ENCODE measurements at regions not wholly inside any gene's neighbourhood (a gene's known extent, or its start where the extent isn't known, plus 50 kb on each side); places are given as distances from the start of the nearest gene placed in this dataset.

GRCh38 chr2:117396161-117396560, 418.3 kb upstream of the DDX18 start:
- DNase-seq, result no peak

GRCh38 chr2:117401582-117401981, 412.9 kb upstream of the DDX18 start:
- no peak for DNase-seq

DNA sequence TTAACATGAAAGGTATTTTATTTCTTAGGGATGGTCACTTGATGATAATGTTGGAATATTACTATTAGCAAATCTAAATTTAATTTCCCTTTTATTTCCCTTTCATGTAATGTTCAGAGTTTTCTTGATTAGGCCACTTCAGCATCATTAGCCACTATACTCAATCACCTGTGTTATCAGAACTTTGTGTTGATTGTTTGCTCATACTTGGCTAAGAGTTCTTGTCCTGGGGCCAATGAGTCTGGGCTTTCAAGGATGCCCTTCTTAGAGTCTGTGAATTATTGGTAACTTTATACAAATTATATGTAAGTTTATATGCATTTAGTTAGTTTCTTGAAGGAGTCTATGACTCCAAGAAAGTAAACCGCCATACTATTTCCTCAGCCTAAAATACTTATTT, 408.0 kb upstream of the DDX18 start:
- no peak for DNase-seq

DNA sequence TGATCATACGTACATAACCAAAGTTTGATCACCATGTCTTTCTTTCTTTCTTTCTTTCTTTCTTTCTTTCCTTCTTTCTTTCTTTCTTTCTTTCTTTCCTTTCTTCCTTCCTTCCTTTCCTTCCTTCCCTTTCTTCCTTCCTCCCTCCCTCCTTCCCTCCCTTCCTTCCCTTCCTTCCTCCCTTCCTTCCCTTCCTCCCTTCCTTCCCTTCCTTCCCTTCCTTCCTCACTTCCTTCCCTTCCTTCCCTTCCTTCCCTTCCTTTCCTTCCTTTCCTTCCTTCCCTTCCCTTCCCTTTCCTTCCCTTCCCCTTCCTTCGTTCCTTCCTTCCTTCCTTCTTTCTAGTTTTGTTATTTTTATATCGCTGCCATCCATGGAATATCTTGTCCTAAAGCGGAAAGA, 406.7 kb upstream of the DDX18 start:
- DNase-seq, result no peak

- no peak for DNase-seq
Measured at GRCh38 chr2:117409443-117409842, 405.0 kb upstream of the DDX18 start.

GRCh38 chr2:117411983-117412382, 402.5 kb upstream of the DDX18 start:
- DNase-seq, result no peak

DNA sequence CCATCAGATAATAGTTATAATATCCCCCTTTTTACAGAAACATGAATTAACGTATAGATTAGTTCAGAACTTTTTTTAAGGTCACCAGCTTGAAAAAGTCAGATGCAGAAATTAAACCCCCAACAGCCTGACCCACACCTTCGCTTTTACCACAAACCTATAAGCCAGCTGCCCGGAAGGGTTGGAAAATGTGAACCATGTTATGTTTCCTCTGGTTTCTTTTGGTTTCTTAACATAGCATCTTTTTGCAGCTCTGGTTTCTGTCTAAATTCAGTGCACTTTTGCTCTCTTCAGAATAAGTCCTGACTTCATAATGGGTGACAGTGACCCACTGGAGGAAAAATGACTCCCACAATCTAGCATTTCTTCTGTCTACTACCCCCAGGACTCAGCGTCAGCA, 381.7 kb upstream of the DDX18 start:
- no peak for DNase-seq

DNA sequence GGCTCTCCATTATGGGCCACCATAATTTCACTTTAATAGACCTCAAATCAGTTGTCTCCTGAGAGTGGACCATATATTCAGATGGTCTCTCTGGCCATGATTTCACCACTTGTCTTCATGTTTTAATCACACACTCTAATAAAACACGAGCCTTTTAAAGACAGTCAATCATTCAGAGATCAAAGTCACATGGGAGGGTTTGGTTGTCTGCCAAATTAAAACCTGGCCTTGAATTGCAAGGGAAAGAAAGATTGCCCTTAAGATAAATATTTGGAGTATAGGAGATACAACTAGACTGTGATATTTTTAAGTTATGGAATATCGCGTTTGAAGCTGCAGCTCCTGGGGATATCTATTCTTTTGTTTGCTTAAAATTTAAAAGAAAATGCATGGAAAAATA, 377.8 kb upstream of the DDX18 start:
- DNase-seq, result no peak

DNA sequence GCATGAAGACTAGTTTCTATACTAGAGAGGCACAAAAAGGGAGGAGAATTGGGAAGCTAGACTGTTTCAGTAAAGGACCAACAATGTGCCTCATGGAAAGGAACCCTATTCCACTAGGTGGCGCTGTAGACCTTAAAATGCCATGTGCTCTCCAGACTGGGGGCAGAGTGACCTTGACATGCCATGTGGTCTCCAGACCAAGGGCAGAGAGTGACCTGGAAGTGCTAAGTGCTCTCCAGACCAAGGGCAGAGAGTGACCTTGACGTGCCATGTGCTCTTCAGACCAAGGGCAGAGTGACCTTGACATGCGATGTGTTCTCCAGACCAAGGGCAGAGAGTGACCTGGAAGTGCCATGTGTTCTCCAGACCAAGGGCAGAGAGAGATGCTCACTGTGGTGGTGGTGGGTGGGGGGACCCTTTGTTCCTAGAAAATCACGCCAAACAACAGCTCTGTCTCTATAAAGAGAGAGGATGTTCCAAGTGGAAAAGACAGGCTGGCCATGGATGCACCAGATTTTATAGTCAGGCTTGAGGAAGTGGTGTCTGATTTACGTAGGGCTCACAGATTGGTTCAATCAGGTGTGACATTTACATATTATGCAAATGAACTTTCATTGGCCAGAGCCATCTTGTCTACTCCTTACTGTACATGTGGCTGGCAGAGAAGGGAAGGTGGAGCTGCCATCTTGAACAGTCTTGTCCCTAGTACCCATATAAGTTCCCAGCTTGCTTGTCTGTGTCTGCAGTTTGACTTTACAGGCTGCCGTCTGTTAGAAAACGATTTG, 344.0 kb upstream of the DDX18 start:
- DNase-seq, result peak; percentile 2

DNA sequence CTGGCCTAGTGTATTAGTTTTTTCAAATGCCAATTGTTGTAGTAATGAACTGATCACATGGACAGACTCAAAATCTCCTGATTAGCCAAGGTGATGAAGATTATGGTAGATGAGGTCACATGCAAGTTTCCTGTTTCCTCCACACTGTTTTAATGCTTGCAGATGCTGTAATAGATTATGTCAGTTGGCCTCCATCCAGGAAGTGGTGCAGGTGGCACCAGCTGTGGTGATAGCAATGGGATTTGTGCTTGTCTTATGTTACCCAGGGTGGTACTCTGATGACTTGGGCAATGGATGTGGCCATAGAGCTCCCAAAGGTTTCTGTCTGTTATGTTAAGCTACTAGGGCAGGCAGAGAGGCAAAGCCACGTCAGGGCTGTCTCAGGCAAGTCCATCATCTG, 332.9 kb upstream of the DDX18 start:
- peak; percentile 1 for DNase-seq

DNA sequence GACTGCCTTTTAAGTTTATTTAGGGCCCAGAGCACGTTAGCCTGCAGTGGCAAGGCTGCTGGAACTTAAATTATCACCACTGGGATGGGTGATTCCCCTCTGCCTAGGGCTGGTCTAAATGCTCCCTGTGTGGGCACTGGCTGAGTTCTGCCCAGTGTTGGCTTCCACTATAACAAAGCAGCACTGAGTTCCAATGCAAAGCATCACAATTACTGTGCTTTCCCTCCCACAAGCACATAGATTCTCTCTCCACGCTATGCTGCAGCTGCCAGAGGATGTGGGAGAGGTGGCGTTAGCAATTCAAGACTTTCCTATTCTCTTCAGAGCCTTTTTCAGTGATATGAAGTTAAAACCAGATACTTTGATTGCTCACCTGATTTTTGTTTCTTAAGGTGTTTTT, 328.9 kb upstream of the DDX18 start:
- no peak for DNase-seq

DNA sequence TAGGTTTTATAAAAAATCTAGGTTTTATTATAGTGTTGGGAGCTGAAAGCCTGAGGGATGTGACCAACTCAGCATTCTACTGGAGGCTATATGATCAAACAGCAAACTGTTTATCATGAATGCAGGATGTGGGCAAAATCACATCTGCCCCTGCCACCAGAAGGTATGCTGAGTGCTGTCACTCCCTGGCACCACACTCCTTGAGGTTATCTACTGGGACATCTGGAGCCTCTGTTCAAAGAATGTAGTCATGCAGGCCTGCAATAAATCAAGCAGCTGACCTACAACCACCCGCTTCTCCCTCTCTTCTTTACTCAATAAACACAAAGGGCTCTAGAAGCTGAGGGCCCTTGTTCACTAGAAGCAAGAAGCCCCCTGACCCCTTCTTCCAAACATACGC, 328.4 kb upstream of the DDX18 start:
- no peak for DNase-seq

DNA sequence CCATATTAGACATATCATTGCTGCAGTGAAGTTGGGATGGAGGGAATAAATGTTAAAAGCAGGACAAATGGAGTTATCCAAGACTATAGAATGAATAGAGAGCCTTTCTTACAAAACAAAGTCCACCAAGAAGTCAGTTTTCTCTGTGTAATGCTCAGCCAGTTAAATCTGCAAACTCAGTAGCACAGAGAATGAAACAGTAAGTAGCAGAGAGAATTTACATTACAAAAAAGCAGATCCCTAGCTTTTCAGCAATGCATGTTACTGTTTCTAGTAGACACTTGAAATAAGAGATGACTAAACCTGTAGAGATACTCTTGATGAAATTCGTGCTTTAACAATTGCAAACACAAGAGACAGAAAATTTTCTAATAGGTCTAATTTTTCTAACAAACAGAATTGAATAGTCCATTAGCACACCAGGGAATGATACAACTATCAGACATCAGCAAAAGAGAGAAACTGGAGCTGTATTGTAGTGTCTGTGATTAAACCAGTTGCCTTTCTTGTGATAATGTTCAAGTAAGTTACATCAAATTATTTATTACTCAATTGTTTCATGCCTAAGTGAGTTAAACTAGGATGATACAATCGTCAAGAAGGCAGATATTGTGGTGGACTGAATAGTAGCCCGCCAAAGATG, 322.2 kb upstream of the DDX18 start:
- DNase-seq, result no peak

DNA sequence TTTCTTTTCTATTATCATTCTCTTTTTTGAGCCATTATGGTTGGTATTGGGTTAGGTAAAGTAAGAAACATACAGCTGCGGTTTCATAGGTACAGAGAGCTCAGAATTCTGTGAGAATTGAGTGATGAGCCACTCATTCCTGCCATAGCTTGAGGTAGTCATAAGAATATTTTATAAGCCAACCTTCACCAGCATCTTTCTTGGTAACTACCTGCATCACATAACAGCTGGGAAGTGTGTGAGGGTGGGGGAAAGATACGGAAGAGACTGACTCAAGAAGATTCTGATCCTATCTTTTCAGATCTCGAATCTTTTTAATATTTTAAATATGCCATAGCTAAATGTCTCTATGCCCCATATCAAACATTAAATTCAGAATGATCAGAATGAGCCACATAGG, 313.8 kb upstream of the DDX18 start:
- no peak for DNase-seq

GRCh38 chr2:117502121-117502520, 312.4 kb upstream of the DDX18 start:
- no peak for DNase-seq

GRCh38 chr2:117512307-117512706, 302.2 kb upstream of the DDX18 start:
- no peak for DNase-seq

DNA sequence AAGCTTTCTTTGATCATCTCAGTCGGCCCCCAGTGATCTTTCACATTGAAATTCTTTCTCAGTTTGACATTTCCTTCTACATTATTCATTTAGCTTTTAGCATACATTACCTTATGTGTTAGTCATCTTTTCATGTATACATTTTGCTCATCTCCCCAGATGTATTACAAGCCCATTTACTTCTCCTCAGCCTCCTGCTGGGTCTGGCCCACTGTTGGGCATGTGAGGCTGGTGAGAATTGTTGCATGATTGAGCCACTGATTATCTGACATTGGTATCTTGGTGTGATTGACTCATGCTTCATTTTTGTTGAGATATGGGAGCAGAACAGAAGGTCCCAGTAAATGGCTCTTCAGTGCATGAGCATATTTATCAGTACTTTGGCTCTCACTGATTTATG, 300.1 kb upstream of the DDX18 start:
- DNase-seq, result no peak

- no peak for DNase-seq
Measured at GRCh38 chr2:117519238-117519637, 295.3 kb upstream of the DDX18 start.

DNA sequence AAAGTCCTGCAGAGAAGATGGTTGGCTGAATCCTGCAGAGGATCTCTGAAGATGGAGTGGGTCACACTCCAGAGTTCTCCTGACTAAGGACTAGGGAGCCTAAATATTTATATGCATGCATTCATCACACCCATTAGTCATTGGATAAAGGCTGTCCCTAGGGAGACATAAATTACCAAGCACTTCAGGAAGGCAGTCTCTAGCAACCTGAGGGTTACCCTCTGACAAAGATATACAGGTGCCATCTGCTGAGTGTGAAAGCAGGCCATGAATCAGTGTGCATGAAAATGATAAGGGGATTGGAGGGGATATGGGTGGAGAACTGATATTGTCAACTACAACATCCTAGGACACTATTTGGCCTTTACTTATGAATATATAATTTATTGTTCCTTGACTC, 294.8 kb upstream of the DDX18 start:
- DNase-seq, result no peak

DNA sequence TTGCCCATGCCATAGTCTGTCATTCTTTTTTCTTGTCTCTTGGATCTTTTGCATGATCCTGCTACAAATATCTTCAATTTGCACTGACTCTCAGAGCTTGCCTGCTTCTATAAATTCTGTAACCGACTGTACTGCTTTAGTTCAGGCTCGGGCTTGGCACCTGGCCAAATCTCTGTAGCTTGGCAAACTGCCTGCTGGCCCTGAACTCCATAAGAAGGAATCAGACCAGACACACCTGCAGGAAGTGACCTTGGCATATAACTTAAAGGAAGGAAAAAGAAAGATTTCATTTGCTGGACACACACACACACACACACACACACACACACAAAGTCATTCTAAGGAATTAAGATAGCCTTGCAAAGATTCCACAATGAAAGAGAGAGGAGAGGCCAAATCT, 291.2 kb upstream of the DDX18 start:
- DNase-seq, result no peak

GRCh38 chr2:117523711-117524238, 290.7 kb upstream of the DDX18 start:
- no peak for DNase-seq

- no peak for DNase-seq
Measured at GRCh38 chr2:117536139-117536538, 278.4 kb upstream of the DDX18 start.

DNA sequence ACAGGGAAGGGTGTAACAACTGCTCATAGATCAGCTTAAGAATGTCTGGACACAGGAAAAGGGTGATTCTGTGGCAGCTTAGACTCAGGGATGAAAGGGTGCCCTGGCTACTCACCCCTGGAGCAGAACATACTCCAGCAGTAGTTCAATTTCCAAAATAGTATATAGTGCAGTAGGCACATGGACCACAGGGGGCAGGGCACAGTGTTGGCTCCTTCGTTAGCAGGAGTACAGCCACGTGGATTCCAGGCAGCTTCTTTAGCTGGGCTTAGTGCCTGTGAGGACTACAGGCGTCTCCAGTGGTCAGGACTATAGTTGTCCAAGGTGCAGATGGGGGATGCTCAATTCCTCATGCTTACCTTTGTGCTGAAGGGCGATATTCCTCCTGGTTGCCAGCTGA, 277.5 kb upstream of the DDX18 start:
- no peak for DNase-seq

- no peak for DNase-seq
Measured at GRCh38 chr2:117551858-117552257, 262.6 kb upstream of the DDX18 start.

GRCh38 chr2:117553448-117553847, 261.0 kb upstream of the DDX18 start:
- no peak for DNase-seq
